HG03097 (cell line): ENCODE measurements at regions not wholly inside any gene's neighbourhood (a gene's known extent, or its start where the extent isn't known, plus 50 kb on each side); places are given as distances from the start of the nearest gene placed in this dataset.

Source experiments
- ATAC-seq: cut with Tn5 transposase; IDR thresholded peaks from one replicate; pipeline ENCODE4 v1.9.1; 2021; ENCODE audit not compliant: unreplicated experiment, low FRiP score

GRCh38 chr5:173689171-173689736 lies 72.8 kb upstream of the BOD1 start:
- ATAC-seq: no peak

GRCh38 chr5:173689737-173690360 lies 73.4 kb upstream of the BOD1 start:
- no peak for ATAC-seq

GRCh38 chr5:173691931-173692330 lies 75.5 kb upstream of the BOD1 start:
- ATAC-seq: no peak

- no peak for ATAC-seq
Observed at GRCh38 chr5:173693670-173694069, 77.2 kb upstream of the BOD1 start.

- ATAC-seq: no peak
Observed at GRCh38 chr5:173696216-173696615, 79.8 kb upstream of the BOD1 start.

- no peak for ATAC-seq
Observed at GRCh38 chr5:173697931-173698579, 81.6 kb upstream of the BOD1 start.

GRCh38 chr5:173699966-173700365 lies 83.5 kb upstream of the BOD1 start:
- no peak for ATAC-seq

- no peak for ATAC-seq
Observed at GRCh38 chr5:173703466-173703865, 87.0 kb upstream of the BOD1 start.

- no peak for ATAC-seq
Observed at GRCh38 chr5:173704615-173705511, 88.4 kb upstream of the BOD1 start.

- ATAC-seq: no peak
Observed at GRCh38 chr5:173705512-173706044, 89.1 kb upstream of the BOD1 start.

- ATAC-seq: no peak
Observed at GRCh38 chr5:173706700-173707099, 90.2 kb upstream of the BOD1 start.

GRCh38 chr5:173707392-173707791 lies 90.9 kb upstream of the BOD1 start:
- peak; percentile 54 for ATAC-seq

- no peak for ATAC-seq
Observed at GRCh38 chr5:173709145-173709544, 92.7 kb upstream of the BOD1 start.

- no peak for ATAC-seq
Observed at GRCh38 chr5:173709761-173710160, 93.3 kb upstream of the BOD1 start.

GRCh38 chr5:173710528-173710927 lies 94.1 kb upstream of the BOD1 start:
- ATAC-seq: no peak

GRCh38 chr5:173711466-173711865 lies 95.0 kb upstream of the BOD1 start:
- ATAC-seq: no peak

- no peak for ATAC-seq
Observed at GRCh38 chr5:173712609-173713175, 96.2 kb upstream of the BOD1 start.

- no peak for ATAC-seq
Observed at GRCh38 chr5:173714551-173715428, 98.3 kb upstream of the BOD1 start.

GRCh38 chr5:173715607-173716006 lies 99.2 kb upstream of the BOD1 start:
- ATAC-seq: no peak
